ENCODE measurements at regions not wholly inside any gene's neighbourhood (a gene's known extent, or its start where the extent isn't known, plus 50 kb on each side); places are given as distances from the start of the nearest gene placed in this dataset.
"Not testable (repeated sequence)": the region's sequence is repeated elsewhere in the genome, so short reads cannot be mapped to it uniquely, and the experiment has no call there.

- no peak for DNase-seq (ENCODE audit: low read depth in 2 of 2)
Observed at GRCh38 chr2:397521-397920, 109.6 kb upstream of the ALKAL2 start.

GRCh38 chr2:396903-397302 lies 109.0 kb upstream of the ALKAL2 start:
- DNase-seq (ENCODE audit: low read depth in 2 of 2) = no peak

- DNase-seq (ENCODE audit: low read depth in 2 of 2) = no peak
Observed at GRCh38 chr2:395886-396285, 108.0 kb upstream of the ALKAL2 start.

GRCh38 chr2:393711-394696 lies 106.1 kb upstream of the ALKAL2 start:
- DNase-seq (ENCODE audit: low read depth in 2 of 2) = peak; percentile 21 to 31

- DNase-seq (ENCODE audit: low read depth in 2 of 2) = no peak
Observed at GRCh38 chr2:392926-393280, 105.0 kb upstream of the ALKAL2 start.

GRCh38 chr2:392181-392925 lies 104.5 kb upstream of the ALKAL2 start:
- DNase-seq (ENCODE audit: low read depth in 2 of 2) = no peak

GRCh38 chr2:391696-392095 lies 103.8 kb upstream of the ALKAL2 start:
- no peak for DNase-seq (ENCODE audit: low read depth in 2 of 2)

- no peak for DNase-seq (ENCODE audit: low read depth in 2 of 2)
Observed at GRCh38 chr2:390959-391358, 103.1 kb upstream of the ALKAL2 start.

- DNase-seq (ENCODE audit: low read depth in 2 of 2) = not testable (repeated sequence)
Observed at GRCh38 chr2:389985-390384, 102.1 kb upstream of the ALKAL2 start.

- DNase-seq (ENCODE audit: low read depth in 2 of 2) = not testable (repeated sequence)
Observed at GRCh38 chr2:388752-389151, 100.9 kb upstream of the ALKAL2 start.

GRCh38 chr2:387980-388421 lies 100.1 kb upstream of the ALKAL2 start:
- DNase-seq (ENCODE audit: low read depth in 2 of 2) = no peak

- DNase-seq (ENCODE audit: low read depth in 2 of 2) = no peak
Observed at GRCh38 chr2:386406-387103, 98.7 kb upstream of the ALKAL2 start.

- DNase-seq (ENCODE audit: low read depth in 2 of 2) = no peak
Observed at GRCh38 chr2:385785-386184, 97.9 kb upstream of the ALKAL2 start.

GRCh38 chr2:385061-385460 lies 97.2 kb upstream of the ALKAL2 start:
- DNase-seq (ENCODE audit: low read depth in 2 of 2) = no peak

GRCh38 chr2:383888-384287 lies 96.0 kb upstream of the ALKAL2 start:
- DNase-seq (ENCODE audit: low read depth in 2 of 2) = no peak

- DNase-seq (ENCODE audit: low read depth in 2 of 2) = no peak
Observed at GRCh38 chr2:383178-383577, 95.3 kb upstream of the ALKAL2 start.

GRCh38 chr2:382728-383022 lies 94.8 kb upstream of the ALKAL2 start:
- no peak for DNase-seq (ENCODE audit: low read depth in 2 of 2)

GRCh38 chr2:381941-382727 lies 94.2 kb upstream of the ALKAL2 start:
- no peak for DNase-seq (ENCODE audit: low read depth in 2 of 2)

GRCh38 chr2:381181-381580 lies 93.3 kb upstream of the ALKAL2 start:
- DNase-seq (ENCODE audit: low read depth in 2 of 2) = no peak

- no peak for DNase-seq (ENCODE audit: low read depth in 2 of 2)
Observed at GRCh38 chr2:380772-381171, 92.9 kb upstream of the ALKAL2 start.

GRCh38 chr2:380221-380620 lies 92.3 kb upstream of the ALKAL2 start:
- DNase-seq (ENCODE audit: low read depth in 2 of 2) = no peak

GRCh38 chr2:379778-380177 lies 91.9 kb upstream of the ALKAL2 start:
- no peak for DNase-seq (ENCODE audit: low read depth in 2 of 2)

All from stimulated activated CD8-positive, alpha-beta memory T cell treated with anti-CD3 and anti-CD28 coated beads, Interleukin-7, amount 100 ng/mL, for 1 hour (primary cell).